HepG2 (cell line): ENCODE measurements at regions not wholly inside any gene's neighbourhood (a gene's known extent, or its start where the extent isn't known, plus 50 kb on each side); places are given as distances from the start of the nearest gene placed in this dataset.

Source experiments
- CTCF ChIP-seq: sonication (generic); formaldehyde crosslinking; IDR thresholded peaks from 2 replicates; pipeline ENCODE4 v1.5.0; 2020; ENCODE audit warnings: mild to moderate bottlenecking, missing genetic modification reagents, moderate library complexity
- E2F1 ChIP-seq: sonication (generic); formaldehyde crosslinking; IDR thresholded peaks from 2 replicates; pipeline ENCODE4 v1.5.0; 2020; ENCODE audit warnings: missing genetic modification reagents
- FIP1L1 ChIP-seq: fragments of 200-400 bp; formaldehyde crosslinking; IDR thresholded peaks from 2 replicates; pipeline ENCODE4 v1.6.1; 2018; ENCODE audit warnings: low read depth, mild to moderate bottlenecking, low read length, moderate library complexity, borderline replicate concordance; ENCODE audit not compliant: insufficient read depth
- KMT2A ChIP-seq: sonication (generic); formaldehyde crosslinking; IDR thresholded peaks from 2 replicates; pipeline ENCODE4 v1.4.0; 2020; ENCODE audit warnings: missing genetic modification reagents
- RAD51 ChIP-seq: fragments of 450-650 bp; IDR thresholded peaks from 2 replicates; pipeline ENCODE4 v1.6.1; 2016; ENCODE audit warnings: borderline replicate concordance
- ZBTB1 ChIP-seq: sonication (generic); formaldehyde crosslinking; IDR thresholded peaks from 2 replicates; pipeline ENCODE4 v1.4.0; 2020; ENCODE audit warnings: missing genetic modification reagents, borderline replicate concordance
- ZHX1 ChIP-seq: sonication (generic); formaldehyde crosslinking; IDR thresholded peaks from 2 replicates; pipeline ENCODE4 v1.8.1; 2022; ENCODE audit warnings: low read depth, mild to moderate bottlenecking, missing genetic modification reagents

- no peak for TF ChIP-seq CTCF (CRISPR knock-in tag)
- TF ChIP-seq E2F1 (CRISPR knock-in tag) = no peak
- no peak for TF ChIP-seq FIP1L1
- TF ChIP-seq RAD51 = no peak
- TF ChIP-seq KMT2A (CRISPR knock-in tag) = no peak
- no peak for TF ChIP-seq ZBTB1 (CRISPR knock-in tag)
- TF ChIP-seq ZHX1 (CRISPR knock-in tag) = no peak
Observed at GRCh38 chr4:124092541-124092984, 620.0 kb downstream of the ANKRD50 start.
